VCaP (cell line): ENCODE measurements at regions not wholly inside any gene's neighbourhood (a gene's known extent, or its start where the extent isn't known, plus 50 kb on each side); places are given as distances from the start of the nearest gene placed in this dataset.

Source experiments
- H3K27ac ChIP-seq: fragments of 450-650 bp; 2 replicates; pipeline ENCODE4 v1.5.1; 2017
- TF ChIP-seq, protein P1 (sequence below): fragments of 450-650 bp; conservative IDR thresholded peaks from 2 replicates; pipeline ENCODE4 v1.5.1; 2017; ENCODE audit warnings: mild to moderate bottlenecking, moderate library complexity

GRCh38 chr6:14266266-14266665 is 148.7 kb downstream of the CD83 start:
- TF ChIP-seq, protein P1, sequence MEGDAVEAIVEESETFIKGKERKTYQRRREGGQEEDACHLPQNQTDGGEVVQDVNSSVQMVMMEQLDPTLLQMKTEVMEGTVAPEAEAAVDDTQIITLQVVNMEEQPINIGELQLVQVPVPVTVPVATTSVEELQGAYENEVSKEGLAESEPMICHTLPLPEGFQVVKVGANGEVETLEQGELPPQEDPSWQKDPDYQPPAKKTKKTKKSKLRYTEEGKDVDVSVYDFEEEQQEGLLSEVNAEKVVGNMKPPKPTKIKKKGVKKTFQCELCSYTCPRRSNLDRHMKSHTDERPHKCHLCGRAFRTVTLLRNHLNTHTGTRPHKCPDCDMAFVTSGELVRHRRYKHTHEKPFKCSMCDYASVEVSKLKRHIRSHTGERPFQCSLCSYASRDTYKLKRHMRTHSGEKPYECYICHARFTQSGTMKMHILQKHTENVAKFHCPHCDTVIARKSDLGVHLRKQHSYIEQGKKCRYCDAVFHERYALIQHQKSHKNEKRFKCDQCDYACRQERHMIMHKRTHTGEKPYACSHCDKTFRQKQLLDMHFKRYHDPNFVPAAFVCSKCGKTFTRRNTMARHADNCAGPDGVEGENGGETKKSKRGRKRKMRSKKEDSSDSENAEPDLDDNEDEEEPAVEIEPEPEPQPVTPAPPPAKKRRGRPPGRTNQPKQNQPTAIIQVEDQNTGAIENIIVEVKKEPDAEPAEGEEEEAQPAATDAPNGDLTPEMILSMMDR = no peak
- H3K27ac ChIP-seq = no peak overlapping the region

DNA sequence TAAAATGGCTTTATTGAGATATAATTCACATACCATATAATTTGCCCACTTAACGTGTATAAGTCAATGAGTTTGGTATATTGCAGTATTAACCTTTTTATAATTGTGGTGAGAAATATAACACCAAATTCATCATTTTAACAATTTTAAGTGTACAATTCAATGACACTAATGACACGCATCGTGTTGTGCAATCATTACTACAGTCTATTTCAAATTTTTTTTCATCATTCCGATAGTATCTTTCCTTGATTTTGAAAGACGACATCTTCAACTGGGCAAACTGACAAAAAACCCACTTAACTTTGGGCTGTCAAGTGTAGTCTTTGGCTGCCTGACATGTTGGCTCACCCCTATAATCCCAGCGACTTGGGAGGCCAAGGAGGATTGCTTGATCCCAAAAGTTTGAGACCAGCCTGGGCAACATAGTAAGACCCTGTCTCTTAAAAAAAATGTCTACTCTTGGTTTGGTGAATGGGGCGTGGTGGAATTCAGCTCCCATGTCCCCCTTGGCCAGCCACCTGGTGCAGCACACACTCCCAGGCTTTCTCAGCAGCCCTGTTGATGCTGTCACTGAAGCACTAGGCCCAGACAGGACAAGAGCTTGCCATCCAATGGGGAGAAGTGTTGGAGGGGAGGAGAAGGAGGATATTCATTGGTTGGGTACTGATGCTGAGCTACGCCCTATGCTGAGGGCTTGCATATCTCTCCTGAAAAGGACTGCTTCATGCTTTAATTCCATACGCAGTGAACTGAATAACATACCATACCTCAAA is 150.5 kb downstream of the CD83 start:
- TF ChIP-seq, protein P1 = no peak
- H3K27ac ChIP-seq = no peak overlapping the region

DNA sequence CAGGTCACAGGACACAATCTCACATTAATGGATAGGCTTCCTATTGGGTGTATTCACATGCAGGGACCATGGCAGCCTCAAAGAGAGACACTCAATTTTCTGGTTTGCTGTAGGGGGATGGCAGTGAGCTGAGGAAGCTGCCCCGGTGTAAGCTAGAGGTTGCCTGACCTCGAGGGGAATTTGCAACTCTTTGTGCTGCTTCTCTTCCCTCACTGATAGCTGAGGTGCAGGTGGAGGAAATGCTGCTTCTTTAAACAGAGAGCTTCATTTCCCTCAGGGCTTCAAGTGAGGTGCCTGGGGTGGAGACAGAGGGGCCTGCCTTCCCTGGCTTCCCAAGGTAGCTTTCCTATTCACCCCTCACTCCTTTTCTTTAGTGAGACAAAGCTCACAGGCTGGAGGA is 151.9 kb downstream of the CD83 start:
- TF ChIP-seq, protein P1 = no peak
- H3K27ac ChIP-seq = no peak overlapping the region

- no peak overlapping the region for H3K27ac ChIP-seq
Observed at GRCh38 chr6:14270142-14270893, 152.7 kb downstream of the CD83 start.

DNA sequence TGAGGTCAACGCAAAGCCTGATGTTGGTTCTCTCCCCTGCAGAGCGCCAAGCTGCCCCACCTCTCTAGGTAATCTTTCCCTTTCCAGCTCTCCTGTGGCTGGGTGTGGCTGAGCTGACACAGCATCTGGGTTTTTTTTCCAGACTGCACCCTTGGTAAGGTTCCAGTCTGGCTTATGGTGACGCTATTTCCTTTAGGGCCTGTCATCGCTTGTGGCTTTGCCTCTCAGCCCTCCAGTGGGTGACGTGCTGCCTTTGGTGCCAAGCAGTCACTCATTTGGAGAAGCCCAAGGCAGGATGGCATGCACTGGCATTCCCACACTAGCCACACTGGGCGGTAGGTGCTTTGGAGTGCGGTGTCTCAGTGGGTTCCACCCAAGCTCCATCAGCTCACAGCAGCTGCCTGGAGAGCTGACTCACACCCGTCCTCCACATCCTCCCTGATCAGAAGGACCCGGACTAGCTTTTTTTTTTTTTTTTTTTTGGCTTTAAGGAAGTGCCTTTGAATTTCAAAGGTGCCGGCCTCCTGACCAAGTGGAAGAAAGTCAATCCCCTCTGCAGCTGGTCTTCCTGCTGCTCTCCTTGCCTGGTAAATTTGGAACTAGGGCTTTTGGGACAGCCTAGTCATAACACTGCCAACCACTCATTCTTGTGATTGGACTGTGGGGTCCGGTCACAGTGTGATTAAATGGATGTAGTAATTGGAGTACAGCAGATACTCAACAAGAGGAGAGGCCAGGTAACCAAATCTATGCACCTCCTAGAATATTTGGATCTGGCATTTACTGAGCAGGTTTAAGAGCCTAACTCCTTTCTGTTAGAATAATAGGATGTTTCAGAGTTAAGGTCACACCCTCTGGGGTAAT is 153.6 kb downstream of the CD83 start:
- H3K27ac ChIP-seq = no peak overlapping the region
- TF ChIP-seq, protein P1 = no peak

More at GRCh38 chr6:14270142-14270893, 152.7 kb downstream of the CD83 start:
- TF ChIP-seq, protein P1 = no peak

GRCh38 chr6:14271789-14272736 is 154.5 kb downstream of the CD83 start:
- H3K27ac ChIP-seq = no peak overlapping the region
- TF ChIP-seq, protein P1 = no peak
